GM12892 (cell line): ENCODE measurements at regions not wholly inside any gene's neighbourhood (a gene's known extent, or its start where the extent isn't known, plus 50 kb on each side); places are given as distances from the start of the nearest gene placed in this dataset.

Experiments used
- POLR2A ChIP-seq: IDR thresholded peaks from 2 replicates; pipeline ENCODE4 v1.6.1; 2011; ENCODE audit warnings: low read depth, low read length, control low read depth
- POLR2AphosphoS5 ChIP-seq: IDR thresholded peaks from 2 replicates; pipeline ENCODE4 v1.6.1; 2011; ENCODE audit warnings: low read depth, low read length, control low read depth
- TAF1 ChIP-seq: IDR thresholded peaks from 2 replicates; pipeline ENCODE4 v1.6.1; 2011; ENCODE audit warnings: low read depth, mild to moderate bottlenecking, control low read depth, low read length, borderline replicate concordance

- TF ChIP-seq POLR2AphosphoS5 (no peak), POLR2A (no peak), TAF1 (no peak)
Measured at GRCh38 chr1:63155437-63155836, 166.9 kb upstream of the FOXD3 start.
